ENCODE measurements at regions not wholly inside any gene's neighbourhood (a gene's known extent, or its start where the extent isn't known, plus 50 kb on each side); places are given as distances from the start of the nearest gene placed in this dataset.

DNA sequence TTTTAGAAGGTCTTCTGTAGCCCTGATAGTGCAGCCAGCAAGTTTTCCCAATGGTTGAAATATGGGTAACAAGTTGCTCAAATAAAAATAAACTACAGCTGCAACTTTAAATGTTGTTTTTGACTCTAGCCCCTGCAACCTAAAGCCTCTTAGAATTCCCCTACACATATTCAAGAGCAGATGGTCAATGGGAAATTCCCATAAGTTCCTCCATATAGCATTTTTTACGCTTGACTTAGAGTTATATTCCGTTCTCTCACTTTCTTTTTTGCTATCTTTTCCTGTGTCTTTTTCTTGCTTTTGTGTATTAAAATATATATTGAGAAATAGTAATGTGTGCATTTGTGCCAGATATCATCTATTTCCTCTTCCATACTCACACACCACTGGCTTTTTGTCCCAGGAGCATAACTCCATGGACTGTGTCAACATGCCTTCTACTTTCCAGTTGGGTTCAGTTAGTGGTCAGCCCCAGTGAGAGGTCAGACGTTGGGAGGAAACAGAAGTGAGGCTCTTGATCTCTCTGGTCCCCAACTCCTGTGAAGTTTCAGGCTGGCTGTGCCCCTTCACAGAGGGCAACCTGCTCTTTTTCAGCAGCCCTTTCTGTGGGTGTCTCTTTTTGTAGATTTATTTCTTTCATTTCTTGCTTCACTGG lies 63.3 kb upstream of the TP63 start:
- TF ChIP-seq EP300 (IDR thresholded peaks at IDR 0.05) (no peak), POLR2AphosphoS5 (IDR thresholded peaks at IDR 0.05) (no peak), CTCF (IDR thresholded peaks at IDR 0.05) (no peak), POLR2A (IDR thresholded peaks at IDR 0.05) (no peak)
- no peak overlapping the region for H3K4me3 ChIP-seq
- H3K27ac ChIP-seq: no peak overlapping the region
- WGBS, 2 donors: 70 to 73% methylated on average over 3 of the region's 3 CpGs
- DNase-seq (no peak), ATAC-seq (ENCODE audit: low FRiP score in 2 of 2) (no peak)
- H3K9me3 ChIP-seq: no peaks in the 10 kb centered on the region
- no peaks in the 10 kb centered on the region for H3K36me3 ChIP-seq
- peaks cover 0 to 3% (median 1%) of the 10 kb centered on the region in 4 donors for H3K4me1 ChIP-seq
- H3K27me3 ChIP-seq: no peaks in the 10 kb centered on the region

GRCh38 chr3:189568961-189569360 lies 62.2 kb upstream of the TP63 start:
- Histone ChIP-seq H3K4me1 (no peaks in the 10 kb centered on the region), H3K36me3 (no peaks in the 10 kb centered on the region), H3K4me3 (no peak overlapping the region), H3K27me3 (no peaks in the 10 kb centered on the region), H3K9me3 (no peaks in the 10 kb centered on the region), H3K27ac (no peak overlapping the region)
- DNase-seq (no peak), ATAC-seq (ENCODE audit: low FRiP score in 2 of 2) (no peak)
- TF ChIP-seq POLR2AphosphoS5 (IDR thresholded peaks at IDR 0.05): no peak
- no peak for TF ChIP-seq POLR2A (IDR thresholded peaks at IDR 0.05)
- TF ChIP-seq CTCF (IDR thresholded peaks at IDR 0.05): no peak
- TF ChIP-seq EP300 (IDR thresholded peaks at IDR 0.05): no peak
- WGBS, 2 donors: 75 to 76% methylated on average over 4 of the region's 4 CpGs

GRCh38 chr3:189569473-189569872 lies 61.7 kb upstream of the TP63 start:
- DNase-seq (no peak), ATAC-seq (ENCODE audit: low FRiP score in 2 of 2) (no peak)
- H3K27me3 ChIP-seq: no peaks in the 10 kb centered on the region
- H3K4me1 ChIP-seq: no peaks in the 10 kb centered on the region
- no peaks in the 10 kb centered on the region for H3K9me3 ChIP-seq
- H3K4me3 ChIP-seq: no peak overlapping the region
- WGBS, 2 donors: 94 to 96% methylated on average over 4 of the region's 4 CpGs
- H3K27ac ChIP-seq: no peak overlapping the region
- no peaks in the 10 kb centered on the region for H3K36me3 ChIP-seq
- TF ChIP-seq POLR2A (IDR thresholded peaks at IDR 0.05) (no peak), POLR2AphosphoS5 (IDR thresholded peaks at IDR 0.05) (no peak), EP300 (IDR thresholded peaks at IDR 0.05) (no peak), CTCF (IDR thresholded peaks at IDR 0.05) (no peak)

GRCh38 chr3:189570916-189571315 lies 60.3 kb upstream of the TP63 start:
- ATAC-seq (ENCODE audit: low FRiP score in 2 of 2): no peak
- TF ChIP-seq POLR2A (IDR thresholded peaks at IDR 0.05) (no peak), EP300 (IDR thresholded peaks at IDR 0.05) (no peak), CTCF (IDR thresholded peaks at IDR 0.05) (no peak), POLR2AphosphoS5 (IDR thresholded peaks at IDR 0.05) (no peak)

GRCh38 chr3:189572249-189572648 lies 58.9 kb upstream of the TP63 start:
- H3K36me3 ChIP-seq: no peaks in the 10 kb centered on the region
- no peaks in the 10 kb centered on the region for H3K4me1 ChIP-seq
- no peak overlapping the region for H3K27ac ChIP-seq
- no peak for ATAC-seq (ENCODE audit: low FRiP score in 2 of 2)
- no peaks in the 10 kb centered on the region for H3K27me3 ChIP-seq
- WGBS, 2 donors: 76 to 83% methylated on average over 2 of the region's 2 CpGs
- no peak overlapping the region for H3K4me3 ChIP-seq
- TF ChIP-seq POLR2AphosphoS5 (IDR thresholded peaks at IDR 0.05) (no peak), POLR2A (IDR thresholded peaks at IDR 0.05) (no peak), EP300 (IDR thresholded peaks at IDR 0.05) (no peak), CTCF (IDR thresholded peaks at IDR 0.05) (no peak)
- DNase-seq: no peak
- H3K9me3 ChIP-seq: no peaks in the 10 kb centered on the region

More at GRCh38 chr3:189570916-189571315, 60.3 kb upstream of the TP63 start:
- H3K4me1 ChIP-seq: no peaks in the 10 kb centered on the region
- H3K27me3 ChIP-seq: no peaks in the 10 kb centered on the region
- no peak overlapping the region for H3K4me3 ChIP-seq
- DNase-seq: no peak
- H3K9me3 ChIP-seq: no peaks in the 10 kb centered on the region
- H3K36me3 ChIP-seq: no peaks in the 10 kb centered on the region
- H3K27ac ChIP-seq: no peak overlapping the region
